ENCODE measurements at regions not wholly inside any gene's neighbourhood (a gene's known extent, or its start where the extent isn't known, plus 50 kb on each side); places are given as distances from the start of the nearest gene placed in this dataset.
"Not testable (repeated sequence)": the region's sequence is repeated elsewhere in the genome, so short reads cannot be mapped to it uniquely, and the experiment has no call there.

DNA sequence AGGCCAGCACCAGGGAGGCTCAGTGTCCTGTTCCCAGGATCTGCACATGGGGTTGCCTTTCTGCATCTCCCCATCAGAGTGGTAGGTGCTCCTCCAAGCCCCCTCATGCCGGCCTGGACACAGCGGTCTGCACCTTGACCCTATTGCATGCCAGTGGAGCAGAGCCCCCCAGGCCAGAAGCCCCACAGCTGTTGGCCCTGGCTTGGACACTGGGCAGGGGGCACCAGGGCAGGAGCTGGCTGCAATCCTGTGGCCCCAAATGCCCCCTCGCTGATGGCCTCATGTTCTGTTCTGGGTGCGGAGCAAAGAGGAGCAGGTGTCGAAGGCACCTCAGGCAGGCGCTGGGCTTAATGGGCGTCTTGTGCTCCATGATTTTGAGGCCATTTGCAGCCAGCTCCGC lies 62.7 kb downstream of the CCDC74A start:
- DNase-seq, result no peak
- Histone ChIP-seq H3K4me3 (no peak overlapping the region), H3K36me3 (no peaks in the 10 kb centered on the region), H3K9me3 (no peaks in the 10 kb centered on the region), H3K4me1 (peaks cover 0 to 7% (median 0%) of the 10 kb centered on the region in 6 donors), H3K27ac (no peak overlapping the region), H3K27me3 (replicated peaks in 1 of 7) (peaks cover 0 to 16% (median 0%) of the 10 kb centered on the region in 7 donors)
- 83 to 98% (median 94%) methylated on average over 4 to 8 of the region's 8 CpGs for WGBS, 5 donors
- TF ChIP-seq POLR2AphosphoS5 (IDR thresholded peaks at IDR 0.05), result no peak
- TF ChIP-seq, protein P1, sequence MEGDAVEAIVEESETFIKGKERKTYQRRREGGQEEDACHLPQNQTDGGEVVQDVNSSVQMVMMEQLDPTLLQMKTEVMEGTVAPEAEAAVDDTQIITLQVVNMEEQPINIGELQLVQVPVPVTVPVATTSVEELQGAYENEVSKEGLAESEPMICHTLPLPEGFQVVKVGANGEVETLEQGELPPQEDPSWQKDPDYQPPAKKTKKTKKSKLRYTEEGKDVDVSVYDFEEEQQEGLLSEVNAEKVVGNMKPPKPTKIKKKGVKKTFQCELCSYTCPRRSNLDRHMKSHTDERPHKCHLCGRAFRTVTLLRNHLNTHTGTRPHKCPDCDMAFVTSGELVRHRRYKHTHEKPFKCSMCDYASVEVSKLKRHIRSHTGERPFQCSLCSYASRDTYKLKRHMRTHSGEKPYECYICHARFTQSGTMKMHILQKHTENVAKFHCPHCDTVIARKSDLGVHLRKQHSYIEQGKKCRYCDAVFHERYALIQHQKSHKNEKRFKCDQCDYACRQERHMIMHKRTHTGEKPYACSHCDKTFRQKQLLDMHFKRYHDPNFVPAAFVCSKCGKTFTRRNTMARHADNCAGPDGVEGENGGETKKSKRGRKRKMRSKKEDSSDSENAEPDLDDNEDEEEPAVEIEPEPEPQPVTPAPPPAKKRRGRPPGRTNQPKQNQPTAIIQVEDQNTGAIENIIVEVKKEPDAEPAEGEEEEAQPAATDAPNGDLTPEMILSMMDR (IDR thresholded peaks at IDR 0.05 in 8 of 11, conservative IDR thresholded peaks at IDR 0.05 in 3 of 11), result no peak
- intact Hi-C loops (cut with DNase I; ENCODE audit: low total_unique reads), result no loop called here

DNA sequence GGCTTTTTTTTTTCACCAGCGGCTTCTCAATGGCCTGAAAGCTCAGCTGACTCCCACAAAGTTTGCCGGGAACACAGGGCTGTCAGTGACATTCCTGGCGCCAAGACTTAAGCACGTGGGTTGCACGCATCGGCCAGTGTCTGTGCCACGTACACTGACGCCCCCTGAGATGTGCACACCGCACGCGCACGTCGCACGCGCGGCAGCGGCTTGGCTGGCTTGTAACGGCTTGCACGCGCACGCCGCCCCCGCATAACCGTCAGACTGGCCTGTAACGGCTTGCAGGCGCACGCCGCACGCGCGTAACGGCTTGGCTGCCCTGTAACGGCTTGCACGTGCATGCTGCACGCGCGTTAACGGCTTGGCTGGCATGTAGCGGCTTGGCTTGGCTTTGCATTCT lies 63.2 kb downstream of the CCDC74A start:
- H3K27me3 ChIP-seq (replicated peaks in 1 of 7), result peaks cover 0 to 16% (median 0%) of the 10 kb centered on the region in 7 donors
- WGBS, 5 donors, result 87 to 90% (median 90%) methylated on average over 38 to 39 of the region's 39 CpGs
- DNase-seq, result no peak
- no peaks in the 10 kb centered on the region for H3K9me3 ChIP-seq
- H3K27ac ChIP-seq, result no peak overlapping the region
- H3K4me1 ChIP-seq, result peaks cover 0 to 7% (median 0%) of the 10 kb centered on the region in 6 donors
- TF ChIP-seq, protein P1 (IDR thresholded peaks at IDR 0.05 in 8 of 11, conservative IDR thresholded peaks at IDR 0.05 in 3 of 11), result no peak
- TF ChIP-seq POLR2AphosphoS5 (IDR thresholded peaks at IDR 0.05) (no peak), POLR2A (IDR thresholded peaks at IDR 0.05) (no peak)
- no peaks in the 10 kb centered on the region for H3K36me3 ChIP-seq
- intact Hi-C loops (cut with DNase I; ENCODE audit: low total_unique reads), result no loop called here
- no peak overlapping the region for H3K4me3 ChIP-seq

DNA sequence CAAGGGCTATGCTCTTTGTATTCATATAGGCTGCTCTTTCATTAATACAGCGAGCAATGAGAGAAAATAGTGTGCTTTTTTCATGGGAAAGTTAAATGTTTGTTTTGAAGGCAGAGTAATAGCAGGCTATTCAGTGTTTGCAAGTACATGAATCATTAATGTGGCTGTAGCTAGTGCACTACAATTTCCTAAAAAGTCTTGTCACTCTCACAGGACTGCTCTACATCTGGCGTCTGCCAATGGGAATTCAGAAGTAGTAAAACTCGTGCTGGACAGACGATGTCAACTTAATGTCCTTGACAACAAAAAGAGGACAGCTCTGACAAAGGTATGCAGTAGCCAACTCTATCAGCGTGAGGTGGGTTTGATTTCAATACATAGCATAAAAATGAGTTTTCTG lies 68.9 kb downstream of the CCDC74A start:
- H3K27ac ChIP-seq; intact Hi-C loops (cut with DNase I; ENCODE audit: low total_unique reads); H3K9me3 ChIP-seq; H3K36me3 ChIP-seq; H3K4me3 ChIP-seq; DNase-seq; H3K4me1 ChIP-seq; H3K27me3 ChIP-seq (replicated peaks in 1 of 7): not testable (repeated sequence)
- WGBS, 5 donors, result 40 to 65% (median 52%) methylated on average over 4 to 5 of the region's 5 CpGs

DNA sequence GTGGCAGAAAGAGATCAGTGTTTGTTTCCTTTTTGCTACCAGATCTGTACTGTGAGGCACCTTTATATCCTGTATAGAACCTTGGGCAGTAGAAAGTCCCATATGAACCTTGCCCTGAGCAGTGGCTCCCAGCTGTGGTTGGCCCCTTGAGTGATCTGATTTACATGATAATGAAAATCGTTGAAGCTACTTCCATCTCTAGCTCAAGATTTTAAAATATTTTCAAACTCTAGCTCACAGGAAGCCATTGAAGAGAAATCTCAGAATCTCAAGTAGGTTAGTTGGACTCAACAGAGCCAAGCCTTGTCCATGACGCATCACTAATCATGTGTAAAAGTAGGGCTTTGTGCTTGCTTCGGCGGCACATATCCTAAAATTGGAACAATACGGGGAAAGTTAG lies 74.8 kb downstream of the CCDC74A start:
- H3K36me3 ChIP-seq; H3K4me3 ChIP-seq; H3K9me3 ChIP-seq; H3K27ac ChIP-seq; H3K4me1 ChIP-seq; H3K27me3 ChIP-seq (replicated peaks in 1 of 7); DNase-seq; intact Hi-C loops (cut with DNase I; ENCODE audit: low total_unique reads): not testable (repeated sequence)
- 56 to 78% (median 71%) methylated on average over 3 to 5 of the region's 5 CpGs for WGBS, 5 donors

DNA sequence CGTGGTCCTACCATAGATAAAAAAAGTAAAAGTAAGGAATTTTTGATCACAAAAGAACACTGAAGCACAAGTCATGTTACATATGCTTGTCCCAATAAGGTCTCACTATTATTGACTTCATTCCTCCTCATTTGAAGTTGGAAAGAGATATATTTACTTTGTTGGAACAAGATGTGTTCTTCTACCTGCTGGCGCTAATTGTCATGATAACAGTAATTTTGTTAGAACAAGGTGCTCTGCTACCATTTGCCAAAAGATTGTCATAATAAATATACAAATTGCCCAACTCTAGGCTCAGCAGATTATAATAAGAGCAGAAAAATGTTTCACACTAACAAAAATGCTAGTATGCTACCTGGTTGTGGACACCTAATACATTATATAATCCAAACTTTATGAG lies 77.0 kb downstream of the CCDC74A start:
- H3K4me1 ChIP-seq; H3K4me3 ChIP-seq; intact Hi-C loops (cut with DNase I; ENCODE audit: low total_unique reads); H3K27me3 ChIP-seq (replicated peaks in 1 of 7); DNase-seq; H3K27ac ChIP-seq; H3K9me3 ChIP-seq; H3K36me3 ChIP-seq: not testable (repeated sequence)
- 82 to 88% (median 84%) methylated on average over 2 of the region's 2 CpGs for WGBS, 5 donors

DNA sequence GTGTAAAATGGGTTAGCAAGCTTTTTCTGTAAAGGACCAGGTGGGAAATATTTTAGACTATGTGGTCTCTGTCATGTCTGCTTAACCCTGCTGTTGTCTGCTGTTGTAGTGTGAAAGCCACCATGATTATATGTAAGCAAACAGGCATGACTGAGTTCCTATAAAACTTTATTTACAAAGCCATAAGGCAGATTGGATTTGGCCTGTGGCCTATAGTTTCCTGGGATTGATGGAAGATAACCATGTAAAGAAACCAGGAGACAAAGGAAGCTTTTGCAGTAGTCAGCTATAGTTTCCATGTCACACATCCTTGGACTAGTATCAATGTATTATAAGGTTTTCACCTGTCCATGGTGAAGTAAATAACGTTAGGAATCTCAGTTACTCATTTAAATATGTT lies 78.7 kb downstream of the CCDC74A start:
- H3K4me1 ChIP-seq; intact Hi-C loops (cut with DNase I; ENCODE audit: low total_unique reads); DNase-seq; H3K36me3 ChIP-seq; H3K27ac ChIP-seq; H3K4me3 ChIP-seq; H3K9me3 ChIP-seq; H3K27me3 ChIP-seq (replicated peaks in 1 of 7): not testable (repeated sequence)
- WGBS, 5 donors, result 47 to 72% (median 60%) methylated on average over 1 of the region's 1 CpG

DNA sequence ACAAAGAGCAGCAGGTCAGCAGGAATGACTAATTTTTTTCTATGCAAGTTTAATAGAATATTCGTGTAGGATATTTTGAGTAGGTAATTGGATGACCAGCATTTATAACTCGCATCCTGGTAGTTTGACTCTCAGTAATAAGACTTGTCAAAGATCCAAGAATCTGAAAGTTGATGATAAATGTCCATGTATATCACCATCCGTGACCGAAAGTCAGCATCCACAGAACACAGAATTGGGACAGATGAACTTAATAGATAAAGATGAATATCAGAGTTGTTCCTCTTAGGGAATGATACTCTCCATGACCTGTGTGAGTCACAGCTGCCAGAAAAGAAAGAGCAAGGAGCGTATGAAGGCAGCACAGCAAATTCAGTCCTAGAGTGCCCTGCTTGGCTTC lies 79.4 kb downstream of the CCDC74A start:
- H3K4me3 ChIP-seq; H3K27ac ChIP-seq; DNase-seq; H3K9me3 ChIP-seq; H3K36me3 ChIP-seq; intact Hi-C loops (cut with DNase I; ENCODE audit: low total_unique reads); H3K27me3 ChIP-seq (replicated peaks in 1 of 7); H3K4me1 ChIP-seq: not testable (repeated sequence)
- 68 to 88% (median 76%) methylated on average over 5 of the region's 5 CpGs for WGBS, 5 donors

DNA sequence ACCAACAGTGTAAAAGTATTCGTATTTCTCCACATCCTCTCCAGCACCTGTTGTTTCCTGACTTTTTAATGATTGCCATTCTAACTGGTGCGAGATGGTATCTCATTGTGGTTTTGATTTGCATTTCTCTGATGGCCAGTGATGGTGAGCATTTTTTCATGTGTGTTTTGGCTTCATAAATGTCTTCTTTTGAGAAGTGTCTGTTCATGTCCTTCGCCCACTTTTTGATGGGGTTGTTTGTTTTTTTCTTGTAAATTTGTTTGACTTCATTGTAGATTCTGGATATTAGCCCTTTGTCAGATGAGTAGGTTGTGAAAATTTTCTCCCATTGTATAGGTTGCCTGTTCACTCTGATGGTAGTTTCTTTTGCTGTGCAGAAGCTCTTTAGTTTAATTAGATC lies 86.9 kb downstream of the CCDC74A start:
- H3K27ac ChIP-seq; H3K4me3 ChIP-seq; H3K36me3 ChIP-seq; H3K27me3 ChIP-seq (replicated peaks in 1 of 7); H3K4me1 ChIP-seq; intact Hi-C loops (cut with DNase I; ENCODE audit: low total_unique reads); H3K9me3 ChIP-seq; DNase-seq: not testable (repeated sequence)
- 77 to 86% (median 78%) methylated on average over 3 of the region's 3 CpGs for whole genome bisulfite sequencing, 5 donors

DNA sequence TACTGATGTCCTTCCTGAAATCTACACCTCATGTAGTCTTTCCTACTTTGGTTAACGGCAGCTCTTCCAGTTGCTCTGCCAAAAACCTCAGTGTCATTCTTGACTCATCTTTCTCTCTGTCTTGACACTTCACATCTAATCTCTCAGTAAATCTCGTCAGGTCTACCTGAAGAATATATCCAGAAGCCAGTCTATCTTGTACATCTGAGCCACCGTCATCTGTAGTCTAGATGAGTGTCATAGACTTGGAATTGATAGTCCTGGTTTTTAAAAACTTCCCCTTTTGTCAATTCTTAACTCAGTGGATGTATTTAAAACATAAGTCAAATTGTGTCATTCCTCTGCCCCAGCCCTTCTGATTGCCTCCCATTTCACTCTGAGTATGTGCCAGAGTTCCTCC lies 90.6 kb downstream of the CCDC74A start:
- intact Hi-C loops (cut with DNase I; ENCODE audit: low total_unique reads); H3K27ac ChIP-seq: not testable (repeated sequence)

DNA sequence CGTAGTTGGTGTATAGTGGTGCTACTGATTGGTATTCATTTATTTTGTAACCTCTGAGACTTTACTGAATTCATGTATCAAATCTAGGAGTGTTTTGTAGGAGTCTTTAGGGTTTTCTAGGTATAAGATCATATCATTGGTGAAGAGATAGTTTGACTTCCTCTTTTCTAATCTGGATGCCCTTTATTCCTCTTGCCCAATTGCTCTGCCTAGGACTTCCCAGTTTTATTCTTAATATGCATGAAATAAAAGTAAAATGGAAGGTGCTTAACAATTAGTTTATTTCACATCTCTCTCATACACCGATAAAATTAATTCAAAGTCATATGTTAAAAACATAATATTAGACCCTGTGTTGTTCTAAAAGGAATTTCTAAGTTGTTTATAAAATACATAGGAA lies 95.2 kb downstream of the CCDC74A start:
- H3K36me3 ChIP-seq; intact Hi-C loops (cut with DNase I; ENCODE audit: low total_unique reads); H3K27ac ChIP-seq; H3K4me1 ChIP-seq; H3K27me3 ChIP-seq (replicated peaks in 1 of 7); DNase-seq; H3K9me3 ChIP-seq; H3K4me3 ChIP-seq: not testable (repeated sequence)
- 83 to 94% (median 87%) methylated on average over 2 of the region's 2 CpGs for WGBS, 5 donors

More for the DNA sequence above, 90.6 kb downstream of the CCDC74A start:
- not testable (repeated sequence) for DNase-seq; H3K4me1 ChIP-seq; H3K4me3 ChIP-seq; H3K27me3 ChIP-seq (replicated peaks in 1 of 7); H3K36me3 ChIP-seq; H3K9me3 ChIP-seq
- WGBS, 5 donors, result 71 to 83% (median 81%) methylated on average over 3 of the region's 3 CpGs
